HepG2 (cell line): ENCODE measurements at regions not wholly inside any gene's neighbourhood (a gene's known extent, or its start where the extent isn't known, plus 50 kb on each side); places are given as distances from the start of the nearest gene placed in this dataset.

Experiments
- ATAC-seq: fragments of 200-7000 bp; cut with Tn5 transposase; 3 replicates; pipeline ENCODE4 v1.9.1; 2020; ENCODE audit warnings: mild to moderate bottlenecking, moderate library complexity
- BruUV-seq: library from RNA; stranded (reverse); fragments of 400-500 nt; replicated peaks from 2 replicates; lab custom pipeline; 2021; lab: Mats Ljungman, UMichigan
- CTCF ChIA-PET: fragments of 300-600 bp; formaldehyde crosslinking; extraction: SDS; loops from one replicate; lab custom pipeline; 2021; ENCODE audit warnings: low total read pairs, inconsistent platforms, low intra/inter-chr PET ratio; lab: Yijun Ruan, JAX
- POLR2A ChIA-PET: fragments of 350-600 bp; sonication (Branson Sonifier 250); formaldehyde crosslinking; loops from one replicate; lab custom pipeline; 2020; ENCODE audit warnings: antibody characterized with exemption, inconsistent platforms; lab: Yijun Ruan, JAX
- DNase-seq: peaks from one replicate; pipeline ENCODE4 v3.0.0-alpha.2; 2015; ENCODE audit warnings: low spot score
- FAIRE-seq: peaks from 3 replicates; lab custom pipeline; 2011; peaks lifted over from hg19 to GRCh38; lab: Jason Lieb, UNC
- H2AFZ ChIP-seq: one replicate; pipeline ENCODE4 v1.6.1; 2011; ENCODE audit warnings: low read length, inconsistent platforms
- H3K27ac ChIP-seq: fragments of 300-600 bp; 3 replicates; pipeline ENCODE4 v1.8.0; 2011; ENCODE audit warnings: mixed run types, mild to moderate bottlenecking, mixed read lengths, low read length, inconsistent platforms; ENCODE audit not compliant: insufficient read depth; ENCODE audit errors: extremely low read length
- H3K27me3 ChIP-seq, 2 experiments: fragments of 200-600 bp in 1 of 2; 2 replicates in 1 of 2; 3 replicates in 1 of 2; pipeline versions ENCODE4 v1.6.0 to v1.8.0; 2011; ENCODE audit warnings: low read length in 2 of 2, mild to moderate bottlenecking in 2 of 2, moderate library complexity in 2 of 2, inconsistent platforms in 1 of 2; ENCODE audit not compliant: insufficient read depth in 2 of 2, control insufficient read depth in 1 of 2
- H3K36me3 ChIP-seq, 2 experiments: fragments of 200-600 bp in 1 of 2; replicated peaks in 1 of 2; 2 replicates in 1 of 2; 3 replicates in 1 of 2; pipeline versions ENCODE4 v1.5.1 to v1.8.0; 2011; ENCODE audit warnings: low read length in 2 of 2, inconsistent platforms in 1 of 2; ENCODE audit not compliant: insufficient read depth in 2 of 2, control insufficient read depth in 1 of 2
- H3K4me1 ChIP-seq: 2 replicates; pipeline ENCODE4 v1.5.1; 2012; ENCODE audit warnings: low read length, inconsistent platforms; ENCODE audit not compliant: insufficient read depth
- H3K4me2 ChIP-seq: 2 replicates; pipeline ENCODE4 v1.6.0; 2011; ENCODE audit warnings: low read depth, low read length, inconsistent platforms
- H3K4me3 ChIP-seq, 3 experiments: fragments of 200-600 bp in 1 of 3; sonication (generic), shearing (Covaris generic) in 1 of 3; replicated peaks in 1 of 3; 2 replicates each; pipeline ENCODE4 v1.5.1; 2011 to 2016; ENCODE audit warnings: low read length in 3 of 3, inconsistent platforms in 2 of 3, low read depth in 2 of 3, mild to moderate bottlenecking in 2 of 3, control low read depth in 1 of 3, mixed read lengths in 1 of 3; ENCODE audit not compliant: insufficient read depth in 1 of 3
- H3K79me2 ChIP-seq: one replicate; pipeline ENCODE4 v1.6.1; 2011; ENCODE audit warnings: low read length, inconsistent platforms; ENCODE audit not compliant: insufficient read depth
- H3K9ac ChIP-seq: 2 replicates; pipeline ENCODE4 v1.6.0; 2011; ENCODE audit warnings: mild to moderate bottlenecking, low read depth, low read length, inconsistent platforms; ENCODE audit not compliant: insufficient read depth
- H3K9me3 ChIP-seq: 2 replicates; pipeline ENCODE4 v1.5.1; 2012; ENCODE audit warnings: mild to moderate bottlenecking, low read length
- H4K20me1 ChIP-seq: 2 replicates; pipeline ENCODE4 v1.6.0; 2011; ENCODE audit warnings: inconsistent platforms, mild to moderate bottlenecking, low read length, moderate library complexity; ENCODE audit not compliant: insufficient read depth
- CHD2 ChIP-seq: IDR thresholded peaks from 2 replicates; pipeline ENCODE4 v1.6.1; 2011; ENCODE audit warnings: low read depth, low read length, improper control_type of control experiment
- MEIS2 ChIP-seq: sonication (generic); formaldehyde crosslinking; IDR thresholded peaks from 2 replicates; pipeline ENCODE4 v1.9.0; 2021; ENCODE audit warnings: mild to moderate bottlenecking, missing genetic modification reagents
- PAF1 ChIP-seq: IDR thresholded peaks from 2 replicates; pipeline ENCODE4 v1.6.1; 2016; ENCODE audit warnings: missing genetic modification reagents, missing compliant biosample characterization
- PRDM15 ChIP-seq: sonication (generic); formaldehyde crosslinking; IDR thresholded peaks from 2 replicates; pipeline ENCODE4 v1.4.0; 2020; ENCODE audit warnings: missing genetic modification reagents
- TEAD3 ChIP-seq: optimal IDR thresholded peaks from 2 replicates; pipeline ENCODE3; 2016; ENCODE audit warnings: borderline replicate concordance
- ZFP90 ChIP-seq: sonication (generic); formaldehyde crosslinking; IDR thresholded peaks from 2 replicates; pipeline ENCODE4 v1.8.0; 2022; ENCODE audit warnings: missing genetic modification reagents, mild to moderate bottlenecking, inconsistent platforms, borderline replicate concordance
- ZKSCAN5 ChIP-seq: sonication (generic); formaldehyde crosslinking; IDR thresholded peaks from 2 replicates; pipeline ENCODE4 v1.5.1; 2020; ENCODE audit warnings: mild to moderate bottlenecking, missing genetic modification reagents
- ZNF225 ChIP-seq: sonication (generic); formaldehyde crosslinking; IDR thresholded peaks from 2 replicates; pipeline ENCODE4 v1.4.0; 2020; ENCODE audit warnings: mild to moderate bottlenecking, missing genetic modification reagents
- WGBS: methylation state at CpG from one replicate; pipeline ENCODE4 v1.1.6; 2017; ENCODE audit warnings: low lambda C conversion rate; 5-methylcytosine and 5-hydroxymethylcytosine counted together
- in situ Hi-C: cut with HindIII; loops from 2 replicates; pipeline ENCODE4 v1.10.0; 2017; ENCODE audit warnings: low pct_unique_long_range_greater_than_20kb; ENCODE audit not compliant: extremely low pct_ligation_motif_present
- intact Hi-C: fragments of 100-400 bp; cut with micrococcal nuclease; formaldehyde crosslinking; loops from one replicate; pipeline ENCODE4 v1.10.0; 2022; ENCODE audit not compliant: unreplicated experiment

DNA sequence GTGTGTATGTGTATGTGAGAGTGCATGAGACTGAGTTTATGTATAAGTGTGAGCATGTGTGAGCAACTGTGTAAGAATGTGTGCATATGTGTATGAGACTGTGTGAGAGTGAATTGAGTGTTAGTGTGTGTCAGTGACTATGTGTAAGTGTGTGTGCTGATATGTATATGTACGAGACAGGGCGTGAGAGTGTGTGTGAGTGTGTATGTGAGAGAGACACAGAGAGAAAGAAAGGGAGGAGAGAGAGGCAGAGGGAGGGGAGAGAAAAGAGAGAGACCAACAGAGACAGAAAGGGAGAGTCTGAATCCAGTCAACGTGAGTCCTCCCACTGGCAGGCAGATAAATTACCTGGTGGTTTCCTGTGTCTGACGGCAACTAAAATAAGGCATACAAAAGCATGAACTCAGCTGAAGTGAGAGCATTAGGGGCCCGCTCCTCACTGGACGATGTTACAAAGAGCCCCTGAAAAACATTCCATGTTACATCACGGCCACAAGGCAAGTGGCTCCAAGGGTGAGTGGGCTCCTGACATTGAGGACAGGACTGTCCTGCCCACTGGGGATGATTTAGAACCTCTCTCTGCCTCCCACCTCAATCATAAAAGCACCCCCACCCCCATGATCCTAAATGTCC is 66.6 kb upstream of the TIAM1 start (continued):
- TF ChIP-seq PRDM15 (CRISPR knock-in tag): no peak
- TF ChIP-seq, all 625 proteins: peak for 0

GRCh38 chr21:31409831-31410487 is 65.9 kb upstream of the TIAM1 start:
- in situ Hi-C loops: no loop called here
- no peak overlapping the region for H3K9ac ChIP-seq
- no peaks in the 10 kb centered on the region for H4K20me1 ChIP-seq
- FAIRE-seq (no peak), ATAC-seq (no peak), DNase-seq (no peak)
- H3K9me3 ChIP-seq: no peaks in the 10 kb centered on the region
- no peak overlapping the region for H2AFZ ChIP-seq
- no peak overlapping the region for H3K4me3 ChIP-seq
- POLR2A ChIA-PET: no interaction called here
- H3K27me3 ChIP-seq: peaks cover 0 to 2% of the 10 kb centered on the region in 2 experiments; a peak in 1 of 5 replicates
- WGBS: 63% methylated on average over 9 of the region's 9 CpGs
- no peaks in the 10 kb centered on the region for H3K4me1 ChIP-seq
- H3K79me2 ChIP-seq: no peaks in the 10 kb centered on the region
- H3K4me2 ChIP-seq: no peak overlapping the region
- intact Hi-C loops: no loop called here
- no peaks in the 10 kb centered on the region for H3K36me3 ChIP-seq
- TF ChIP-seq MEIS2 (CRISPR knock-in tag) (no peak), ZFP90 (CRISPR knock-in tag) (no peak), PAF1 (no peak), CHD2 (no peak), TEAD3 (CRISPR knock-in tag) (no peak), ZKSCAN5 (CRISPR knock-in tag) (no peak), ZNF225 (CRISPR knock-in tag) (no peak)
- no peak overlapping the region for H3K27ac ChIP-seq
- CTCF ChIA-PET: no interaction called here
- no TSS peak for BruUV-seq
